A673 (cell line): ENCODE measurements at regions not wholly inside any gene's neighbourhood (a gene's known extent, or its start where the extent isn't known, plus 50 kb on each side); places are given as distances from the start of the nearest gene placed in this dataset.

Experiments used
- CTCF ChIP-seq: fragments of 300-800, 200-600 bp; sonication (generic); conservative IDR thresholded peaks from 2 replicates; pipeline ENCODE4 v1.5.1; 2017; ENCODE audit warnings: low read depth, mild to moderate bottlenecking, antibody characterized with exemption, low read length, moderate library complexity, mixed read lengths
- EZH2 ChIP-seq: fragments of 200-600 bp; sonication (generic); IDR thresholded peaks from 2 replicates; pipeline ENCODE4 v1.6.1; 2017; ENCODE audit warnings: borderline replicate concordance, low read depth, mild to moderate bottlenecking, mixed read lengths, antibody characterized with exemption, low read length; ENCODE audit not compliant: poor library complexity, severe bottlenecking

- TF ChIP-seq CTCF, result no peak
- TF ChIP-seq EZH2, result no peak
Observed at GRCh38 chr5:67476995-67477394, 280.4 kb upstream of the CD180 start.
